ENCODE measurements at regions not wholly inside any gene's neighbourhood (a gene's known extent, or its start where the extent isn't known, plus 50 kb on each side); places are given as distances from the start of the nearest gene placed in this dataset.

- Histone ChIP-seq H3K14ac (ENCODE audit: low read length) (no peak overlapping the region), H2AK5ac (ENCODE audit: low read depth, low read length) (no peak overlapping the region), H4K8ac (ENCODE audit: low read depth, low read length) (no peak overlapping the region), H3K4me2 (ENCODE audit: insufficient read depth, low read length, poor library complexity, severe bottlenecking) (no peak overlapping the region), H3K79me1 (ENCODE audit: low read depth, low read length) (no peaks in the 10 kb centered on the region), H2AFZ (ENCODE audit: low read length) (no peak overlapping the region), H3K9ac (ENCODE audit: low read depth, low read length, poor library complexity) (no peak overlapping the region), H3K9me3 (replicated peaks in 1 of 2; ENCODE audit: control insufficient read depth in 2 of 2, insufficient read depth in 1 of 2, low read depth in 1 of 2, low read length in 2 of 2) (peaks cover 0 to 10% of the 10 kb centered on the region in 2 donors), H3K4me1 (ENCODE audit: control insufficient read depth in 2 of 2, insufficient read depth in 1 of 2, low read depth in 1 of 2, low read length in 2 of 2) (no peaks in the 10 kb centered on the region), H3K27me3 (ENCODE audit: control insufficient read depth in 3 of 3, insufficient read depth in 3 of 3, low read depth in 1 of 3, low read length in 3 of 3) (no peaks in the 10 kb centered on the region), H2BK12ac (ENCODE audit: low read length) (no peak overlapping the region), H3K23ac (ENCODE audit: low read depth, low read length, poor library complexity) (no peak overlapping the region), H3K4me3 (ENCODE audit: low read length in 2 of 2) (no peak overlapping the region), H2BK5ac (ENCODE audit: low read length) (no peak overlapping the region), H2BK120ac (ENCODE audit: low read depth, low read length) (no peak overlapping the region), H4K91ac (ENCODE audit: low read depth, low read length, poor library complexity) (no peak overlapping the region), H3K27ac (replicated peaks; ENCODE audit: low read length) (no peak overlapping the region), H3K18ac (ENCODE audit: low read length) (no peak overlapping the region), H3K36me3 (replicated peaks in 1 of 2; ENCODE audit: control insufficient read depth in 2 of 2, insufficient read depth in 2 of 2, low read length in 2 of 2) (no peaks in the 10 kb centered on the region), H2BK15ac (ENCODE audit: low read length) (no peak overlapping the region), H3K4ac (ENCODE audit: low read length) (no peak overlapping the region)
- WGBS, 2 donors (ENCODE audit: extremely low coverage in 2 of 2, insufficient read length in 2 of 2, insufficient replicate concordance in 1 of 2): no CpG with 5 or more reads among the region's 7 CpGs
- DNase-seq (ENCODE audit: low spot score): no peak
These were observed 97.7 kb upstream of the VSTM2B start for GRCh38 chr19:29428071-29428470.

DNA sequence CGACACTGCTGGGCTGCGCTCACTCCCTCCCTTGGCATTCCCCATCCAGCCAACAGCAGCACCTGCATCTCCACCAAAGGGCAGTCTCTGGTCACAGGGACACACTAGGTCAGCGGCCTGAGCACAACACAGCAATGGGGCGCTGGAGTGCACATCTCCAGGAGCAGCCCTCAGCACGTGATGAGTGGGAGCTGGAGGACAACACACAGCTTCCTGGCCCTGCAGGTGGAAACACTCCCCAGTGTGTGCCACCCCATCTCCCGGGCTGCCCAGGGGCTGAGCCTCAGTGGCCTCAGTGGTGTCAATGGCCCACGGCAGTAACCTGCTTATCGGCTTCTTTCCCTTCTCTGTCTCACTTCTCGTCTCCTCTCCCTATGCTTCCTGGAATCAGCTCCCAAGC lies 96.8 kb upstream of the VSTM2B start:
- Histone ChIP-seq H2BK120ac (ENCODE audit: low read depth, low read length) (no peak overlapping the region), H4K8ac (ENCODE audit: low read depth, low read length) (no peak overlapping the region), H2AK5ac (ENCODE audit: low read depth, low read length) (peak overlapping the region; percentile 39), H3K36me3 (replicated peaks in 1 of 2; ENCODE audit: control insufficient read depth in 2 of 2, insufficient read depth in 2 of 2, low read length in 2 of 2) (no peaks in the 10 kb centered on the region), H2BK15ac (ENCODE audit: low read length) (peak overlapping the region; percentile 12), H3K18ac (ENCODE audit: low read length) (peak overlapping the region; percentile 61), H3K14ac (ENCODE audit: low read length) (peak overlapping the region; percentile 63), H3K4me1 (ENCODE audit: control insufficient read depth in 2 of 2, insufficient read depth in 1 of 2, low read depth in 1 of 2, low read length in 2 of 2) (no peaks in the 10 kb centered on the region), H2AFZ (ENCODE audit: low read length) (no peak overlapping the region), H3K27ac (replicated peaks; ENCODE audit: low read length) (no peak overlapping the region), H3K4me3 (ENCODE audit: low read length in 2 of 2) (no peak overlapping the region), H4K91ac (ENCODE audit: low read depth, low read length, poor library complexity) (no peak overlapping the region), H3K79me1 (ENCODE audit: low read depth, low read length) (no peaks in the 10 kb centered on the region), H3K4ac (ENCODE audit: low read length) (no peak overlapping the region), H2BK5ac (ENCODE audit: low read length) (no peak overlapping the region), H3K27me3 (ENCODE audit: control insufficient read depth in 3 of 3, insufficient read depth in 3 of 3, low read depth in 1 of 3, low read length in 3 of 3) (no peaks in the 10 kb centered on the region), H2BK12ac (ENCODE audit: low read length) (no peak overlapping the region), H3K23ac (ENCODE audit: low read depth, low read length, poor library complexity) (no peak overlapping the region), H3K4me2 (ENCODE audit: insufficient read depth, low read length, poor library complexity, severe bottlenecking) (no peak overlapping the region), H3K9me3 (replicated peaks in 1 of 2; ENCODE audit: control insufficient read depth in 2 of 2, insufficient read depth in 1 of 2, low read depth in 1 of 2, low read length in 2 of 2) (peaks cover 0 to 10% of the 10 kb centered on the region in 2 donors), H3K9ac (ENCODE audit: low read depth, low read length, poor library complexity) (peak overlapping the region; percentile 27)
- no CpG with 5 or more reads among the region's 9 CpGs for WGBS, 2 donors (ENCODE audit: extremely low coverage in 2 of 2, insufficient read length in 2 of 2, insufficient replicate concordance in 1 of 2)
- DNase-seq (ENCODE audit: low spot score): no peak

GRCh38 chr19:29429581-29429980 lies 96.2 kb upstream of the VSTM2B start:
- Histone ChIP-seq H2BK15ac (ENCODE audit: low read length) (no peak overlapping the region), H3K4me1 (ENCODE audit: control insufficient read depth in 2 of 2, insufficient read depth in 1 of 2, low read depth in 1 of 2, low read length in 2 of 2) (no peaks in the 10 kb centered on the region), H4K91ac (ENCODE audit: low read depth, low read length, poor library complexity) (no peak overlapping the region), H2BK5ac (ENCODE audit: low read length) (no peak overlapping the region), H2BK12ac (ENCODE audit: low read length) (no peak overlapping the region), H3K4me3 (ENCODE audit: low read length in 2 of 2) (no peak overlapping the region), H3K27me3 (ENCODE audit: control insufficient read depth in 3 of 3, insufficient read depth in 3 of 3, low read depth in 1 of 3, low read length in 3 of 3) (no peaks in the 10 kb centered on the region), H2AFZ (ENCODE audit: low read length) (no peak overlapping the region), H3K14ac (ENCODE audit: low read length) (no peak overlapping the region), H3K23ac (ENCODE audit: low read depth, low read length, poor library complexity) (no peak overlapping the region), H3K79me1 (ENCODE audit: low read depth, low read length) (no peaks in the 10 kb centered on the region), H4K8ac (ENCODE audit: low read depth, low read length) (no peak overlapping the region), H3K9ac (ENCODE audit: low read depth, low read length, poor library complexity) (no peak overlapping the region), H2AK5ac (ENCODE audit: low read depth, low read length) (peak overlapping the region; percentile 51), H2BK120ac (ENCODE audit: low read depth, low read length) (no peak overlapping the region), H3K4ac (ENCODE audit: low read length) (no peak overlapping the region), H3K36me3 (replicated peaks in 1 of 2; ENCODE audit: control insufficient read depth in 2 of 2, insufficient read depth in 2 of 2, low read length in 2 of 2) (no peaks in the 10 kb centered on the region), H3K27ac (replicated peaks; ENCODE audit: low read length) (no peak overlapping the region), H3K18ac (ENCODE audit: low read length) (peak overlapping the region; percentile 61), H3K9me3 (replicated peaks in 1 of 2; ENCODE audit: control insufficient read depth in 2 of 2, insufficient read depth in 1 of 2, low read depth in 1 of 2, low read length in 2 of 2) (peaks cover 0 to 10% of the 10 kb centered on the region in 2 donors), H3K4me2 (ENCODE audit: insufficient read depth, low read length, poor library complexity, severe bottlenecking) (no peak overlapping the region)
- no CpG with 5 or more reads among the region's 15 CpGs for WGBS, 2 donors (ENCODE audit: extremely low coverage in 2 of 2, insufficient read length in 2 of 2, insufficient replicate concordance in 1 of 2)
- no peak for DNase-seq (ENCODE audit: low spot score)

DNA sequence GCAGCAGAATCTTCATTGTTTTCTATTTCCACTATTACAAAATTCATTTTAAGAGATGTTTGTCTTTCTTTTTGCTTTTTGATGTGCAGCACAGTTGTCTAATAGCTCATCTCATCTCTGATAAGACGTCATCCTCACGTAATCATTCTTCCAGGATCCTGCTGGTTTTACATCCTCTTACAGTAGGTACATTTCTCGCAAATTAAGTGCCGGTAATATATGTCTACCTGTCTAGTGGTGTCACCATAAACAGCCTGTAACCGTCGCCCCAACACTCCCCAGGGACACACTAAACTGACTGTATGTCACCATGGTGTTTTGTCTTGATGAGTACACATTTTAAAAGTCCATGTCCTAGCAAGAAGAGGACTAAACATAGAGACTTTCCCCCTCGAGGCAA lies 94.5 kb upstream of the VSTM2B start:
- H3K27ac ChIP-seq (replicated peaks; ENCODE audit: low read length): no peak overlapping the region
- H2BK15ac ChIP-seq (ENCODE audit: low read length): no peak overlapping the region
- H3K14ac ChIP-seq (ENCODE audit: low read length): no peak overlapping the region
- H3K4ac ChIP-seq (ENCODE audit: low read length): no peak overlapping the region
- no peak overlapping the region for H3K23ac ChIP-seq (ENCODE audit: low read depth, low read length, poor library complexity)
- H2BK120ac ChIP-seq (ENCODE audit: low read depth, low read length): no peak overlapping the region
- H3K18ac ChIP-seq (ENCODE audit: low read length): no peak overlapping the region
- H2AK5ac ChIP-seq (ENCODE audit: low read depth, low read length): no peak overlapping the region
- no peaks in the 10 kb centered on the region for H3K79me1 ChIP-seq (ENCODE audit: low read depth, low read length)
- DNase-seq (ENCODE audit: low spot score): no peak
- H2BK5ac ChIP-seq (ENCODE audit: low read length): no peak overlapping the region
- peaks cover 0 to 8% of the 10 kb centered on the region in 2 donors for H3K9me3 ChIP-seq (replicated peaks in 1 of 2; ENCODE audit: control insufficient read depth in 2 of 2, insufficient read depth in 1 of 2, low read depth in 1 of 2, low read length in 2 of 2)
- no peak overlapping the region for H3K4me3 ChIP-seq (ENCODE audit: low read length in 2 of 2)
- no peak overlapping the region for H4K91ac ChIP-seq (ENCODE audit: low read depth, low read length, poor library complexity)
- no peaks in the 10 kb centered on the region for H3K27me3 ChIP-seq (ENCODE audit: control insufficient read depth in 3 of 3, insufficient read depth in 3 of 3, low read depth in 1 of 3, low read length in 3 of 3)
- no peaks in the 10 kb centered on the region for H3K4me1 ChIP-seq (ENCODE audit: control insufficient read depth in 2 of 2, insufficient read depth in 1 of 2, low read depth in 1 of 2, low read length in 2 of 2)
- H3K9ac ChIP-seq (ENCODE audit: low read depth, low read length, poor library complexity): no peak overlapping the region
- no peak overlapping the region for H4K8ac ChIP-seq (ENCODE audit: low read depth, low read length)
- H3K36me3 ChIP-seq (replicated peaks in 1 of 2; ENCODE audit: control insufficient read depth in 2 of 2, insufficient read depth in 2 of 2, low read length in 2 of 2): no peaks in the 10 kb centered on the region
- WGBS, 2 donors (ENCODE audit: extremely low coverage in 2 of 2, insufficient read length in 2 of 2, insufficient replicate concordance in 1 of 2): no CpG with 5 or more reads among the region's 7 CpGs
- no peak overlapping the region for H2BK12ac ChIP-seq (ENCODE audit: low read length)
- H2AFZ ChIP-seq (ENCODE audit: low read length): no peak overlapping the region
- no peak overlapping the region for H3K4me2 ChIP-seq (ENCODE audit: insufficient read depth, low read length, poor library complexity, severe bottlenecking)

All from neuronal stem cell (in vitro differentiated cells).